ENCODE measurements at regions not wholly inside any gene's neighbourhood (a gene's known extent, or its start where the extent isn't known, plus 50 kb on each side); places are given as distances from the start of the nearest gene placed in this dataset.

DNA sequence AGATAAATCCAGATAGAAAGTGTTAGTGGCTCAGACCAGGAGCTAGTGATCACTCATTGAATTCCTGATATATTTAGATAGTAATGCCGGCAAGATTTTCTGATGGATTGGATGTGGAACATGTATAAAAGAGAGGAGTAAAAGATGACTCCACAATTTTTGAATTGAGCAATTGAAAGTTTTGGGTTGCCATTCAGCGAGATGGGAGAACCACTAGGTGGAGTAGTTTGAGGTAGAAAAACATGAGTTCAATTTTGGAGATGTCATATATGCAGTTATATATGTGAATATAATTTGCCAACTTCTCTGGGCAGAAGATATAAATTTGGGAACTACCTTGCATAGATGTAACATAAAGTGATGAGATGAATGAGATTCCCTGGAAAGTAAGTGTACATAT lies 502.5 kb upstream of the SEMA6A start:
- BruUV-seq (replicated peaks), result no TSS peak
- no peaks in the 10 kb centered on the region for H3K27me3 ChIP-seq (ENCODE audit: control insufficient read depth in 2 of 2, insufficient read depth in 2 of 2, low read length in 2 of 2)
- FAIRE-seq (no peak), DNase-seq (ENCODE audit: low read depth, low spot score) (no peak)
- no peaks in the 10 kb centered on the region for H4K20me1 ChIP-seq (replicated peaks; ENCODE audit: control insufficient read depth, extremely low read depth, insufficient read depth, low read length)
- no peaks in the 10 kb centered on the region for H3K9me3 ChIP-seq (replicated peaks; ENCODE audit: control insufficient read depth, insufficient read depth, low read length)
- intact Hi-C loops (cut with micrococcal nuclease), result no loop called here
- dilution Hi-C loops (cut with MboI; ENCODE audit: extremely low pct_ligation_motif_present, low sequenced_read_pairs), result no loop called here
- no peaks in the 10 kb centered on the region for H3K4me1 ChIP-seq (ENCODE audit: control insufficient read depth, extremely low read depth, insufficient read depth, low read length)
- no peaks in the 10 kb centered on the region for H3K36me3 ChIP-seq (ENCODE audit: control insufficient read depth in 2 of 2, extremely low read depth in 1 of 2, insufficient read depth in 2 of 2, low read length in 2 of 2)
- no peak overlapping the region for H3K4me3 ChIP-seq (replicated peaks in 1 of 3; ENCODE audit: insufficient read depth in 1 of 3, low read depth in 1 of 3, low read length in 3 of 3)
- no peak overlapping the region for H2AFZ ChIP-seq (ENCODE audit: low read depth, low read length)
- H3K9ac ChIP-seq (replicated peaks; ENCODE audit: extremely low read depth, insufficient read depth, low read length), result no peak overlapping the region
- H3K4me2 ChIP-seq (ENCODE audit: insufficient read depth, low read length), result no peak overlapping the region
- no peak overlapping the region for H3K27ac ChIP-seq (ENCODE audit: insufficient read depth, low read depth, low read length)
- ChIA-PET CTCF (no interaction called here), POLR2A (no interaction called here)
- H3K9me1 ChIP-seq (replicated peaks; ENCODE audit: control insufficient read depth, extremely low read depth, insufficient read depth, low read length), result no peaks in the 10 kb centered on the region
- H3K79me2 ChIP-seq (ENCODE audit: control insufficient read depth, insufficient read depth, low read length), result no peaks in the 10 kb centered on the region
- TF ChIP-seq CTCF (IDR thresholded peaks at IDR 0.05; ENCODE audit: extremely low read depth in 1 of 2, insufficient read depth in 1 of 2, low read depth in 1 of 2, low read length in 2 of 2) (no peak), JUN (IDR thresholded peaks at IDR 0.05; ENCODE audit: borderline replicate concordance, insufficient read depth, insufficient read length, low read depth) (no peak), GATA2 (IDR thresholded peaks at IDR 0.05; ENCODE audit: insufficient read depth, insufficient read length, low read depth, low read length) (no peak)

- no peak for DNase-seq (ENCODE audit: low read depth, low spot score)
- dilution Hi-C loops (cut with MboI; ENCODE audit: extremely low pct_ligation_motif_present, low sequenced_read_pairs), result no loop called here
- Histone ChIP-seq H3K27ac (ENCODE audit: insufficient read depth, low read depth, low read length) (no peak overlapping the region), H3K9me3 (replicated peaks; ENCODE audit: control insufficient read depth, insufficient read depth, low read length) (no peaks in the 10 kb centered on the region), H3K4me2 (ENCODE audit: insufficient read depth, low read length) (no peak overlapping the region), H3K4me1 (ENCODE audit: control insufficient read depth, extremely low read depth, insufficient read depth, low read length) (no peaks in the 10 kb centered on the region), H3K9me1 (replicated peaks; ENCODE audit: control insufficient read depth, extremely low read depth, insufficient read depth, low read length) (no peaks in the 10 kb centered on the region), H3K27me3 (ENCODE audit: control insufficient read depth in 2 of 2, insufficient read depth in 2 of 2, low read length in 2 of 2) (no peaks in the 10 kb centered on the region), H3K79me2 (ENCODE audit: control insufficient read depth, insufficient read depth, low read length) (no peaks in the 10 kb centered on the region), H3K4me3 (replicated peaks in 1 of 3; ENCODE audit: insufficient read depth in 1 of 3, low read depth in 1 of 3, low read length in 3 of 3) (no peak overlapping the region), H4K20me1 (replicated peaks; ENCODE audit: control insufficient read depth, extremely low read depth, insufficient read depth, low read length) (no peaks in the 10 kb centered on the region), H3K36me3 (ENCODE audit: control insufficient read depth in 2 of 2, extremely low read depth in 1 of 2, insufficient read depth in 2 of 2, low read length in 2 of 2) (no peaks in the 10 kb centered on the region), H3K9ac (replicated peaks; ENCODE audit: extremely low read depth, insufficient read depth, low read length) (no peak overlapping the region), H2AFZ (ENCODE audit: low read depth, low read length) (no peak overlapping the region)
- BruUV-seq (replicated peaks), result no TSS peak
- intact Hi-C loops (cut with micrococcal nuclease), result no loop called here
- no peak for FAIRE-seq
- CTCF ChIA-PET, result no interaction called here
- POLR2A ChIA-PET, result no interaction called here
- TF ChIP-seq MYC (IDR thresholded peaks at IDR 0.05; ENCODE audit: low read depth, low read length) (no peak), GATA2 (IDR thresholded peaks at IDR 0.05; ENCODE audit: insufficient read depth, insufficient read length, low read depth, low read length) (no peak), CTCF (IDR thresholded peaks at IDR 0.05; ENCODE audit: extremely low read depth in 1 of 2, insufficient read depth in 1 of 2, low read depth in 1 of 2, low read length in 2 of 2) (no peak), EZH2 (IDR thresholded peaks at IDR 0.05; ENCODE audit: borderline replicate concordance, low read depth, low read length, severe bottlenecking) (no peak), JUN (IDR thresholded peaks at IDR 0.05; ENCODE audit: borderline replicate concordance, insufficient read depth, insufficient read length, low read depth) (no peak), FOS (IDR thresholded peaks at IDR 0.05; ENCODE audit: borderline replicate concordance, insufficient read depth, low read length) (no peak), MAX (IDR thresholded peaks at IDR 0.05; ENCODE audit: insufficient read depth, insufficient read length) (no peak), POLR2A (IDR thresholded peaks at IDR 0.05; ENCODE audit: low read depth, low read length) (no peak), POLR2AphosphoS5 (IDR thresholded peaks at IDR 0.05; ENCODE audit: insufficient read depth, low read depth, low read length) (no peak)
Measured at GRCh38 chr5:117072439-117072838, 497.8 kb upstream of the SEMA6A start.
